DOHH2 (cell line): ENCODE measurements at regions not wholly inside any gene's neighbourhood (a gene's known extent, or its start where the extent isn't known, plus 50 kb on each side); places are given as distances from the start of the nearest gene placed in this dataset.
"Not testable (repeated sequence)": the region's sequence is repeated elsewhere in the genome, so short reads cannot be mapped to it uniquely, and the experiment has no call there.

Source experiments
- EZH2phosphoT487 ChIP-seq: fragments of 200-600 bp; sonication (generic); IDR thresholded peaks from 2 replicates; pipeline ENCODE4 v1.6.1; 2017; ENCODE audit warnings: borderline replicate concordance, mild to moderate bottlenecking, antibody characterized with exemption, low read length, moderate library complexity, mixed read lengths
- TF ChIP-seq, protein P1 (sequence below): fragments of 200-600 bp; sonication (generic); IDR thresholded peaks from one replicate; pipeline ENCODE4 v1.5.1; 2014; ENCODE audit warnings: antibody characterized with exemption, mild to moderate bottlenecking, low read depth, low read length; ENCODE audit not compliant: poor library complexity, severe bottlenecking

- TF ChIP-seq, protein P1, sequence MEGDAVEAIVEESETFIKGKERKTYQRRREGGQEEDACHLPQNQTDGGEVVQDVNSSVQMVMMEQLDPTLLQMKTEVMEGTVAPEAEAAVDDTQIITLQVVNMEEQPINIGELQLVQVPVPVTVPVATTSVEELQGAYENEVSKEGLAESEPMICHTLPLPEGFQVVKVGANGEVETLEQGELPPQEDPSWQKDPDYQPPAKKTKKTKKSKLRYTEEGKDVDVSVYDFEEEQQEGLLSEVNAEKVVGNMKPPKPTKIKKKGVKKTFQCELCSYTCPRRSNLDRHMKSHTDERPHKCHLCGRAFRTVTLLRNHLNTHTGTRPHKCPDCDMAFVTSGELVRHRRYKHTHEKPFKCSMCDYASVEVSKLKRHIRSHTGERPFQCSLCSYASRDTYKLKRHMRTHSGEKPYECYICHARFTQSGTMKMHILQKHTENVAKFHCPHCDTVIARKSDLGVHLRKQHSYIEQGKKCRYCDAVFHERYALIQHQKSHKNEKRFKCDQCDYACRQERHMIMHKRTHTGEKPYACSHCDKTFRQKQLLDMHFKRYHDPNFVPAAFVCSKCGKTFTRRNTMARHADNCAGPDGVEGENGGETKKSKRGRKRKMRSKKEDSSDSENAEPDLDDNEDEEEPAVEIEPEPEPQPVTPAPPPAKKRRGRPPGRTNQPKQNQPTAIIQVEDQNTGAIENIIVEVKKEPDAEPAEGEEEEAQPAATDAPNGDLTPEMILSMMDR: not testable (repeated sequence)
- not testable (repeated sequence) for TF ChIP-seq EZH2phosphoT487
Observed at GRCh38 chr7:122238297-122238696, 66.3 kb downstream of the FEZF1 start.
